ENCODE measurements at regions not wholly inside any gene's neighbourhood (a gene's known extent, or its start where the extent isn't known, plus 50 kb on each side); places are given as distances from the start of the nearest gene placed in this dataset.

GRCh38 chr3:72462595-72463011 is 385.6 kb downstream of the SHQ1 start:
- no peak for DNase-seq (ENCODE audit: low read depth in 2 of 3, low spot score in 2 of 3)

GRCh38 chr3:72461787-72462186 is 386.5 kb downstream of the SHQ1 start:
- no peak for DNase-seq (ENCODE audit: low read depth in 2 of 3, low spot score in 2 of 3)

DNA sequence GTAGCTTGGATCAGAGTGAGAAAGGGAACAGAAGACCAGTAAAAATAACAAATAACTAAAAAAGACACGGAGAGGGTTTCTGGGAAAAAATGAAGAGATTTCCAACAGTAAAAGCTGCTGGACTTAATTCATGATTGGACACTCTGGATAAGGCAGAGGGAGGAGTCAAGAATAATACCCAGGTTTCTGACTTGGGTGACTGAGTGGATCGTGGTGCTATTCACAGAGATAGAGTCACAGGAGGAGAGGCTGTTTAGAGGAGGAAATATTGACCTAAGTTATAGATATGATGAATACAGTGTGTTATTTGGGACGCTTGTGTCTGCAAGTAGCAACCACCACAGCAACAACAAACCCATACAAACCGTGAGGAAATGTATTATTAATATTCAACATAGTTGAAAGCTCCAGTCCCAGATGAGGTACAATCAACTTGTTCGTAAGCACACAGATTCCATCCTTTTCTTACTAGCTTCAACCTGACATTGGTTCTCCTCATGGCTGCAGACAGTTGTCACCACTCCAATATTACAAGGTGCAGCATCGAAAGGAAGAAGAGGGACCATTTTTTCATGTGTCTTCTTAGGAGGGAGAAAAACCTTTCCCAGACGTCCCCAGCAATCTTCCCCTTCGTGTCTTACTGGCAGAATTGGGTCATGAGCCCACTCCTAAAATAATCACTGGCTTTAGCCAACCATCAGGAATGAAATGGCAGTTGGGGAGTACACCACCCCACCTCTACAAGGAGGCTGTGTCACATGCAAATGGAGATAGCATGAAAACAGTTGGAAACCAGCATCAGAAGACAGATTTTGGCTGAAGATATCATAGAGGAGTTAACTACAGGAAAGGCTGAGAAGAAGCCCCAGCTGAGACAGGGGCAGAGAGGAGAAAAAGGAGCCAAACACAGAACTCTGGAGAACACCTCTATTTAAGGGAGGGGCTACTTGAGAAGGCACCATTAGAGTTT is 387.8 kb downstream of the SHQ1 start:
- no peak for DNase-seq (ENCODE audit: low read depth in 2 of 3, low spot score in 2 of 3)

GRCh38 chr3:72459588-72459987 is 388.7 kb downstream of the SHQ1 start:
- no peak for DNase-seq (ENCODE audit: low read depth in 2 of 3, low spot score in 2 of 3)

GRCh38 chr3:72458375-72458774 is 389.9 kb downstream of the SHQ1 start:
- DNase-seq (ENCODE audit: low read depth in 2 of 3, low spot score in 2 of 3) = no peak

DNA sequence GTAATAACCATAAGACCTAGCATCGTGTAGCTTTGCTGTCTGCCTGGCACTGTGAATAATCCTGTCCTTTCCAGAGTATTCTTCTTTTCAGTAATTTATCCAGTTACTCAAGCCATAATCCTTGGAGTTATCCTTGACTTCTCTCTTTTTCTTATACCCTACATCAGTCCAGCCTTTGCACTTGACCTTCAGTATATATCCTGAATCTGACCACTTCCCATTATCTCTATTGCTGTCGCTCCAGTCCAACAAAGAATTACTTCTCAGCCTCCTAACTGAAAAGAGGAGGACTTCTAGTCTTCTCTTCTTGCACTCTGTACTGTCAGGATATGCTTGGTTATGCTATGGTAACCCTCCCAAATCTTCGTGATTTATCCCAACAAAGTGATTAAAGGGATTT is 393.8 kb downstream of the SHQ1 start:
- no peak for DNase-seq (ENCODE audit: low read depth in 2 of 3, low spot score in 2 of 3)

- DNase-seq (ENCODE audit: low read depth in 2 of 3, low spot score in 2 of 3) = no peak
Measured at GRCh38 chr3:72453706-72454105, 394.5 kb downstream of the SHQ1 start.

DNA sequence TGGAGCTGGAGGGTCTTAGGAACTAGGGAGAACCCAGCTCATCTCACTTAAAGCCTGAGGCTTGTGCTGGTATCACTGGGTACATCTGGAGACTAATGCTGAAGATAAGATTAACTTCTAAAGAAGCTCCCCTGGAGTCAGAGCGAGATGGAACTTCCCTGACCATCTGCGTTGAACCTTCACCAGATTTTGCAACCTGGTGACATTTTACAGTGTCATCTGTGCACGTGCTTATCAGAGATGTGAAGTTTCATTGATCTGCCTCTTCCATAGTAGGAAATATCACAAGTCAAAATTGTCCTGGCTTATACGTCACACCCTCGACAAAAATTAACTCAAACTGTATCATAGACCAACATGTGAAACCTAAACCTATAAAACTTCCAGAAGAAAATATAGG is 395.5 kb downstream of the SHQ1 start:
- no peak for DNase-seq (ENCODE audit: low read depth in 2 of 3, low spot score in 2 of 3)

- DNase-seq (ENCODE audit: low read depth in 2 of 3, low spot score in 2 of 3) = no peak
Measured at GRCh38 chr3:72451841-72452240, 396.4 kb downstream of the SHQ1 start.

DNA sequence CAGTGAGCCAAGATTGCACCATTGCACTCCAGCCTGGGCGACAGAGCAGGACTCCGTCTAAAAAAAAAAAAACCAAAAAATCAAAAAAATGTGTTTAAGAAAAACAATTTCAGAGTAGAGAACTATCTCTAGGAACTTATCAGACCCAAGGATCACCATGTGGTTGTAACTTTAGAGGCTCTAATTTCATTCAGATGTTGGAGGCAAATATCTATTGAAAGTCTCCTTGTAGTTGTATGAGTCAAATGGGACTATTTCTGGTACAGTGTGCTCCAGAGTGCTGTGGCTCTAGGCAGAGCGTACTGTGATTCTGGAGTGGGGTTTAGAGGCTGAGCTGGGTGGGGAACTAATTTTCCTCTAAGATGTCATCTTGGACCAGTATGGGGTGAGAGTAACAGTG is 398.7 kb downstream of the SHQ1 start:
- no peak for DNase-seq (ENCODE audit: low read depth in 2 of 3, low spot score in 2 of 3)

- DNase-seq (ENCODE audit: low read depth in 2 of 3, low spot score in 2 of 3) = no peak
Measured at GRCh38 chr3:72448858-72449257, 399.4 kb downstream of the SHQ1 start.

DNA sequence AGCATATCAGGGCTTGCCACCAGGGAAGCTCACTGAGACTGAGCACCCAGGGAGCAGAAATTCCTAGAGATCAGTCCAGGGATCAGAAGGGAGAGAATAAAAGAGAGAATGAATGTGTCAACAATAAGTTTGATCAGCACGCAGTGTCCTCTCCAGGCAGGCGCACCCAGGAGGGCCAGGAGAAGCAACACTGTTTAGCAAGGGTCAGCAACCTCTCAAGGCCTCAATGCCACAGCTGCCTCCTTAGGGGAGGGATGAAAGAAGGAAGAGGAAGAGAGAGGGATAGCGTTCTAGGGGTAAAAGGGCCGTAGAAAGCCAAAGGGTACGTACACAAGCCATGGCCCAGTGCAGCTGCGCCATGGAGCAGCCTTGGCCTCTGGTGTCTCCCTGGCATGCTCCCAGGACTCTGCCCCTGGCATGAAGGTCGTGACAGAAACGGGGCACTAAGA is 399.8 kb downstream of the SHQ1 start:
- DNase-seq (ENCODE audit: low read depth in 2 of 3, low spot score in 2 of 3) = no peak

- peak; percentile 82 to 87 (median 82) for DNase-seq (ENCODE audit: low read depth in 2 of 3, low spot score in 2 of 3)
Measured at GRCh38 chr3:72447059-72447946, 400.9 kb downstream of the SHQ1 start.

DNA sequence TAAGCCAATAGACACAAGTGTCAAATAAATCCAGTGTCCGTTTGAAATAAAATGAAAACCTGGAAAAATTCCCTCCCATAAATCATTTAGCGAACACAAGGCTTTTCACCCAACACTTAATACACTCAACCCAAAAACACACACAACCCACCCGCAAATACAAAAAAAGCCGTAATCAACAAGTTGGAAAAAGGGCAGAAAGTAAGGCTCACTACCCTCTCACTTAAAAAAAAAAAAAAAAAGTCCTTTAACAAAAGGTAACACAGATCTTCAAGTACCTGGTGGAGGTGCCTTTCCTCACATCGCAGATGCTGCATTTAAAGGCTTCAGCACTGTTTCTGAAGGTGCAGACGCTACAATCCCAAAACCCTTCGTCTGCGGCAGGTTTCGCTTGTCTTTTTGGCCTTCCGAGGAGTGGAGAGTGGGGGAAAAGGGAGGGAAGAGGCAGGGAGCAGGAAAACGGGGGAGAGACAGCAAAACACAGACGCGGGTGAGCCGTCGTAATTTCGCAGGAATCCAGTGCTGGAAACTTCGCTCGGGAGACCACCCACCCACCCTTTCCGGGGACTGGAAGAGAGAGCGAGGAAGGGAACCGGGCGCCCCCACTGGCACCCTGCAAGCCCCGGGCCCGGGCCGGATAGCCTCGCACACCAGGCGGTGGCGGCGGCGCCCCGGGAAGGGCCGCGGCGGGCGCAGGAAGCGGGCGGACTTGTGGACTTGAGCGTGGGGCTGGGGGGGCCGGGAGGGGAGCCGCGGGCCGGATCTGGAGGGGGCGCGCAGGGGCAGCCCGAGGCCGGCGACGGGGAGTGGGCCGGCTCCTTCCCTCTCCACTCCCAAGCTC is 401.8 kb downstream of the SHQ1 start, which contains the start of gene RYBP:
Gene RYBP (minus strand): TSS at position 404 of the 841 bp plus-strand sequence.
- DNase-seq (ENCODE audit: low read depth in 2 of 3, low spot score in 2 of 3) = peak in 1 of 3 experiments; percentile 24

DNA sequence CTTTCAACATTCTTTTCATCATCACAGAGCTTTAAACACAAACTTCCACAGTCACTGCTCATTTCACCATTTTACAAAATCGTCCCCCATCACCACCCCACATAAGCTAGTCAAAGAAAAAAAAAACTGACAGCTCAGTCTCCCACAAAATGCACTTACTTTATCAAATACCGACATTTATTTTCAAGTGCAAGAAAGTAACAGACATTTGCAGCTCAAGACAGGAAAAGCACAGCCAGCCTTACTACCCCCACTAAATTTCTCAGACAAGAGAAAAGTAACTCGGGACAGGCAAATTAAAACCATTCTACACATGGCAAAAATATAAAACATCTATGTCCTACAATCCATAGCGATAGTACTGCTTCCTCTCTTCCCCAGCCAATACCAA is 402.4 kb downstream of the SHQ1 start:
- DNase-seq (ENCODE audit: low read depth in 2 of 3, low spot score in 2 of 3) = no peak

DNA sequence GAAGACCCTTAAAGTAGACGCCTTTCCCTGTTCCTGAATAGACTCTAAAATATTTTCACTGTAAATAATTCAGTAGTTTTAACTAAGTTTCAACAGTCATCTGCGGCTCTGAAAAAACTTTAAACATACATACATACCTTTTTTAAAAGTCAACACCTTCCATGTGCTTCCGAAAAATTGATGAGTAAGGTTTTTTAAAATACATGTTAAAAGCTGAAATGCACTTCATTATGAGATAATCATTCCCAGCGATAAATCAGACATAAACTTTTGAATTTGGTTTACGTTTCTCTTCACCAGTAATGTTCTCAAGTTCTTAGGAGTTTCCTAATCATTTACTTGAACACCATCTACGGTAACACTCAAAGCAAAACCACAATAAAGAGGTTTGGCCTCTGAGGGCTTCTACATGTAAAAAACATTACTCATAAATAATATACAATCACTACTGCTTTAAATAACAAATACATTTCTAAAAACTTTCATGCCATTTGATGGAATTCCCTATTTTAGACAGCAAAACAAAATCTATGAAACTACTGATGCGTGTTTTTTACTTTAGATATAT is 403.5 kb downstream of the SHQ1 start:
- no peak for DNase-seq (ENCODE audit: low read depth in 2 of 3, low spot score in 2 of 3)

DNA sequence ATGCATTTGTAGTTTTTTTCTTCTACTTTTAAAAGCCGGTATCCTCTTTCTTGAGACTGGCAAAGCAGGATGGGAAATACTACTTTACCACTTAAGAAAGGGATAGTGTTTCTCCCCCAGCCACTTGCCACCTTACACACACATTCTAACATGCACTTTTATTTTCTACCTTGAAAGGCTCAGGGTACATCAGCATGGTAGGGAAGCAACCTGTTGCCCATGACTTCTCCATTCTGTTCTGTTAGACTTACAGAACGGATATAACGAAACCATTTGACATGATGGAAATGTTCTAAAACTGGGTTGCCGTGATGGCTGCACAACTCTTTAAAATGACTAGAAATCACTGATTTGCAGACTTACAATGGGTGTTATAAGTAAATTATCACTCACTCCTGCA is 405.5 kb downstream of the SHQ1 start:
- DNase-seq (ENCODE audit: low read depth in 2 of 3, low spot score in 2 of 3) = no peak

GRCh38 chr3:72441284-72441994 is 406.8 kb downstream of the SHQ1 start:
- no peak for DNase-seq (ENCODE audit: low read depth in 2 of 3, low spot score in 2 of 3)

- no peak for DNase-seq (ENCODE audit: low read depth in 2 of 3, low spot score in 2 of 3)
Measured at GRCh38 chr3:72440491-72440890, 407.8 kb downstream of the SHQ1 start.

All from activated CD8-positive, alpha-beta memory T cell treated with anti-CD3 and anti-CD28 coated beads for 48 hours (primary cell).